SJCRH30 (cell line): ENCODE measurements at regions not wholly inside any gene's neighbourhood (a gene's known extent, or its start where the extent isn't known, plus 50 kb on each side); places are given as distances from the start of the nearest gene placed in this dataset.

Experiments used
- DNase-seq, 2 experiments: peaks; one replicate each; pipeline ENCODE4 v3.0.0-alpha.2; 2015 to 2020
- H3K27ac ChIP-seq: fragments of 250-450 bp; sonication (Bioruptor Pico); 2 replicates; pipeline ENCODE4 v1.5.1; 2020; ENCODE audit warnings: mild to moderate bottlenecking, moderate library complexity
- H3K27me3 ChIP-seq: fragments of 250-450 bp; sonication (Bioruptor Pico); 2 replicates; pipeline ENCODE4 v1.5.1; 2020; ENCODE audit warnings: mild to moderate bottlenecking, moderate library complexity
- H3K36me3 ChIP-seq: fragments of 250-450 bp; sonication (Bioruptor Pico); 2 replicates; pipeline ENCODE4 v1.5.1; 2020; ENCODE audit warnings: mild to moderate bottlenecking, moderate library complexity
- H3K4me1 ChIP-seq: fragments of 250-450 bp; sonication (Bioruptor Pico); 2 replicates; pipeline ENCODE4 v1.5.1; 2020; ENCODE audit warnings: mild to moderate bottlenecking, moderate library complexity
- H3K4me3 ChIP-seq: fragments of 250-450 bp; sonication (Bioruptor Pico); 2 replicates; pipeline ENCODE4 v1.5.1; 2020; ENCODE audit warnings: mild to moderate bottlenecking, moderate library complexity
- H3K9me3 ChIP-seq: fragments of 250-450 bp; sonication (Bioruptor Pico); replicated peaks from 2 replicates; pipeline ENCODE4 v1.5.1; 2020; ENCODE audit warnings: mild to moderate bottlenecking, moderate library complexity

DNA sequence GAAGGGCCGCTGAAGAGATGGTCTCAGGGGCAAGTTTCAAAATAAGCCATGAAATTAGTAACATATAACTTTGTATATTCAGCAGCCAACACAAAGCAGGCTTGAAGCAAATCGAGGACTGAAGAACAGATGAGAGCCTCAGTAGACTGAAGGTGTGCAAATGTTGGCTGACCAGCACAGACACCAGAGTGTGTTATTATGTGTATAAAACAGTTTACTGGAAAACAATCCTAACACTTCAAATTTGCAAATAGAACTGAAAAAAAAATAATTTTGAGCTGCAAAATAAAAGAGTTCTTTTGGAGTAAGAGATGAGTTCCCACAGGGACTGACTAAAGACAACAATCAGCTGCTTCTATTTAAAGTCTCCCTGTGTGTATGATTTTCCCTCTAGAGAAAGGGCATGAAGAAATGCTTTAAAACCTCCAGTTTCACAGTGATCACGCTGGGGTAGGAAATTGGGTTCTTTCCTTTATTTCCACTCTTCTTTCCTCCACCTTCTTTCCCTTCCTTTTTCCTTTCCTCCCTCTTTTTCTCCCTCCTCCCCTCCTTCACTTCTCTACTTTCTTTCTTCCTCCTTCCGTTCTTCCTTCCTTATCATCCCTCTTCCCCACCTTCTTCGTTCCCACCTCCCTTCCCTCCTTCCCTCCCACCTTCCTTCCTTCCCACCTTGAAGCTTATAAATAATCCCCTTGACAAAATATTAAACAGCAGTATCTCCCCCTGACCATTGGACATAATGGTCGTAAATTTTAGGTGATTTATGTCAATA is 383.9 kb upstream of the DCN start:
- Histone ChIP-seq H3K4me1 (peaks cover 10% of the 10 kb centered on the region; the same call in 1 of the 2 replicates), H3K36me3 (no peaks in the 10 kb centered on the region), H3K27ac (no peak overlapping the region), H3K4me3 (no peak overlapping the region), H3K9me3 (no peaks in the 10 kb centered on the region), H3K27me3 (no peaks in the 10 kb centered on the region)
- no peak for DNase-seq

DNA sequence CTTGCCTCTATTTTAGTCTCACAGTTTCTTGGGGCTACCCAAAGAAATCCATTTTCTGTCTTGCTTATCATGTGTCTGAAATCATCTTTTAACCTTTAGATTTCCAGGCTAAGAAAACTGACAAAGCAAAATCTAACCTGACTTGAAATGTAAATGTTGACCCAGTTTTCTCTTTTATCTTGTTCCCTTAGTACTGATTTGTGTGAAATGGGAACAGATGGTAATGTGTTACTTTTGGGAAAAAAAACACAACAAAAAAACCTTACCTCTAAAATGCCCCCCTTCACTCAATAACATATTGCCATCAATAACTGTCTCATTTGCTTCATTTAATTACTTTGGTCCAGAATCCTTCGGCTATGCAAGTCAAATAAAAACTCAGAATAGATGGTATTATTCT is 383.2 kb upstream of the DCN start:
- no peak for DNase-seq
- H3K4me1 ChIP-seq, result peaks cover 10% of the 10 kb centered on the region; the same call in 1 of the 2 replicates
- H3K9me3 ChIP-seq, result no peaks in the 10 kb centered on the region
- H3K4me3 ChIP-seq, result no peak overlapping the region
- peak overlapping the region; percentile 16; the same call in 1 of the 2 replicates for H3K27ac ChIP-seq
- no peaks in the 10 kb centered on the region for H3K27me3 ChIP-seq
- no peaks in the 10 kb centered on the region for H3K36me3 ChIP-seq

DNA sequence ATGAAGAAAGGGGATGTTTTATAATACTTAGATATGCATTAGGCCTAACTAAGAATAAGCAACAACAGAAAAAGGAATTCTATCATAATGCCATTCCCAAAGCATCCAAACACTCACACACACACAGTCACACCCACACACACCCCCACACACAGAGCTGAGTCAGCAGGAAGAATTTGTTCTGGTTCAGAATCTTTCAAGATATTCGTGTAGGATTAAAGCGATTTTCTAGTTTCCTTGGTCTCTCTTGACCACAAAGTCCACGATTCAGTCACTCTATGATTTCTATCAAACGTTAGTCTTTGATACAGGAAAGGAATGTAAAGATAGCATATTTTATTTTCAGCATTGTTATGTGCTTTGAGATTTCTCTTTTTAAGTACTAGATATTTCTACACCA is 382.6 kb upstream of the DCN start:
- DNase-seq, result peak; percentile 25 to 37
- Histone ChIP-seq H3K4me3 (no peak overlapping the region), H3K4me1 (peaks cover 10% of the 10 kb centered on the region; the same call in 1 of the 2 replicates), H3K9me3 (no peaks in the 10 kb centered on the region), H3K27me3 (no peaks in the 10 kb centered on the region), H3K27ac (peak overlapping the region; percentile 16; the same call in 1 of the 2 replicates), H3K36me3 (no peaks in the 10 kb centered on the region)

DNA sequence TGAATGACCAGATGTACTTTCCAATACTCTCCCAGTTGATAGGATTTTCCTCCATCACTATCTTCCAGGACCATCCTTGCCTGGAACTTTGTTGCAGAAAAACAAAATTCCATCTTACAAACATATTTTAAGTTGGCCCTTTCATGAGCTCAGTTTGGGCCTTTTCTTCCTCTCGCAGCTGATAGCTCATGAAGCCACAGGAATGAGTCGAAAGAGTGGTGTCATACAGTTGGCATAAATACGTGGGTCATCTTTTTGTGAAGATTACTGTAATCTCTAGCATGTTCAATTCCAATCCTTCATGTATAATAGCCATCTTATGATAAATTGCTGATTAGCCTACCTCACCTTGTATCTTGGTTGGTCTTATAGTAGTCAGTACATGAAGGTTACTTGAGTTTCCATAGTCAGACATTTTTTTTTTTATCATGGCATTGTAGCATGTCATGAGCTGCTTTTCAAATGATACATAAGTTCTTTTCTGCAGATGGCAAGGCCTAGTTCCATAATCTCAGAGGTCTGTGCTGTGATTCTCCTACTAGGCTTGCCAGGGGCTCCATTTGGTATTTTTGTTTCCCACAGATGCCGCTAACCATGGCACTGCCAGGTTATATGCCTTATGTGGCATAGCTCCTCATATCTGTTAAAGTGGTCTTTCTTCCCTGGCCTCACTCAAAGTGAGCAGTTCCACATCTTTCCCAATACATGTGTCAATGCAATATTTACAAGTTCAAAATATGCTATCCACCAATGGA is 380.6 kb upstream of the DCN start:
- H3K9me3 ChIP-seq, result no peaks in the 10 kb centered on the region
- H3K27me3 ChIP-seq, result no peaks in the 10 kb centered on the region
- no peaks in the 10 kb centered on the region for H3K36me3 ChIP-seq
- H3K4me3 ChIP-seq, result no peak overlapping the region
- H3K4me1 ChIP-seq, result peaks cover 10% of the 10 kb centered on the region; the same call in 1 of the 2 replicates
- no peak overlapping the region for H3K27ac ChIP-seq
- DNase-seq, result no peak

DNA sequence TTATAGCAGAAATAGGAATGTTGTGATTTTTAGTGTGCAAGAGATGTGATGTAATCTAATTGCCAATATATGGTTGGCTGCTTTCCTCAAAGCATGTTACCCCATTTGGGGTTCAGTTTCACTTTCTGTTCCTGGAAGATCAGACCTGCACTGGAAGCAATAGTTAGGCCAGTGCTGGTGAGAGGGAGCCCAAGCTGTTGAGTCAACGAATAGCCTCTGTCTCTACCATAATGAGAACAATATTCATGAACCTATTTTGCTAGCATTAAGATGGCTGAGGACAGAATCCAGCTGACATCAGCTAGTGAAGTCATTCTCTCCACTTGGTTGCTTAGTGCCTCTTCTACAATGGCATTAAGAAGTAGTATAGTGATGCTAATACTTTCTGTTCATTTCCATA is 379.9 kb upstream of the DCN start:
- Histone ChIP-seq H3K9me3 (no peaks in the 10 kb centered on the region), H3K4me3 (no peak overlapping the region), H3K4me1 (peaks cover 10% of the 10 kb centered on the region; the same call in 1 of the 2 replicates), H3K36me3 (no peaks in the 10 kb centered on the region), H3K27me3 (no peaks in the 10 kb centered on the region), H3K27ac (no peak overlapping the region)
- DNase-seq, result no peak

DNA sequence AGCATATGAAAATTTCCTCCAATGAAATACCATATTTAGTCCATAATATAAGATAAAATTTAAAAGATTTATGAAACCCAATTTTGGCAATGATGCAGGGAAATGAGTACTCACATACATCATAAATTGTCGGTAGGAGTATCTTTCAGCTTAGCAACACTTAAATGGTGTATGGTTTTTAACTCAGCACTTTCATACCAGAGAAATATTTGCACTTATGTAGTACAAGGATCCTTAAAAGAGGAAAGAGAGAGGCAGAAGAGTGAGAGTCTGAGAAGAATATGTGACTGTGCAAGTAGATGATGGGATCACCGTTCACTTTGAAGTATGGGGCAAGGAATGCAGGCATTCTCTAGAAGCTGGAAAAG is 379.3 kb upstream of the DCN start:
- no peaks in the 10 kb centered on the region for H3K9me3 ChIP-seq
- H3K36me3 ChIP-seq, result no peaks in the 10 kb centered on the region
- no peak for DNase-seq
- no peak overlapping the region for H3K4me3 ChIP-seq
- no peak overlapping the region for H3K27ac ChIP-seq
- H3K27me3 ChIP-seq, result no peaks in the 10 kb centered on the region
- H3K4me1 ChIP-seq, result peaks cover 10% of the 10 kb centered on the region; the same call in 1 of the 2 replicates

DNA sequence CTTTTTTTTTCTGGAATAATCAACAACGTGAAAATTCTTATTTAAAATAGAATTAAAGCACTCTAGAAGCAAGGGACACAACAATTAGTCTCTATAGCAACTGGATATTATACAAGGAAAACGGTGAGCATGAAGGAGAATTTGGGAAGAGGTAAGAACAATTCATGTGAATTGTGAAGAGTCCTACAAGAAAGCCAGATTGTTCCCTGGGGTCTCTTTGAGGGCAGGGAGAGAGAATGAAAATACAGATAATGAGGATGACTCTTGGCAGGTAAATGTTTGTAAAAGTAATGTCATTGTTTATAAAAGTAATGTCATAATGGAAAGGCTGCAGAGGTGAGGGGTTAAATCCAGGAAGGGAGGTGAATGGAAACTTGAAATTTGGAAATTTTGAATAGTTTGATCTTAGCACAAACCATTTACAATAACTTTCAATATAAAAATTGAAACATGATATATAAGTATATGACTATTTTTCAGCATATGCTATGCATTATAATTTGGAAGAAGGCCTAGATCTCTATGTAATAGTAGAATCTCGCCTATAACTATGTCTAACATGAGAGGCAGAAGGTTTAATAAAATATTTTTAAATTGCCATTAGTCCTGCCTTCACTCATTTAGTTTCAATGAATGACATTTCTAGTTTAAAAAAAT is 378.8 kb upstream of the DCN start:
- Histone ChIP-seq H3K27ac (no peak overlapping the region), H3K4me3 (no peak overlapping the region), H3K9me3 (no peaks in the 10 kb centered on the region), H3K27me3 (no peaks in the 10 kb centered on the region), H3K4me1 (peaks cover 10% of the 10 kb centered on the region; the same call in 1 of the 2 replicates), H3K36me3 (no peaks in the 10 kb centered on the region)
- no peak for DNase-seq

DNA sequence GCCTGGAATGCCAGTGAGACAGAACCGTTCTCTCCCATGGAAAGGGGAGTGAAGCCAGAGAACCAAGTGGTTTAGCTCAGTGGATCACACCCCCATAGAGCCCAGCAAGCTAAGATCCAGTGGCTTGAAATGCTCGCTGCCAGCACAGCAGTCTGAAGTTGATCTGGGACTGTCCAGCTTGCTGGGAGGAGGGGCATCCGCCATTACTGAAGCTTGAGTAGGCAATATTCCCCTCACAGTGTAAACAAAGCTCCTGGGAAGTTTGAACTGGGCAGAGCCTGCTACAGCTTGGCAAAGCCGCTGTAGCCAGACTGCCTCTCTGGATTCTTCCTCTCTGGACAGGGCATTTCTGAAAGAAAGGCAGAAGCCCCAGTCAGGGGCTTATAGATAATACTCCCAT is 374.3 kb upstream of the DCN start:
- H3K4me1 ChIP-seq, result no peaks in the 10 kb centered on the region
- DNase-seq, result no peak
- no peaks in the 10 kb centered on the region for H3K36me3 ChIP-seq
- H3K9me3 ChIP-seq, result no peaks in the 10 kb centered on the region
- no peaks in the 10 kb centered on the region for H3K27me3 ChIP-seq
- H3K4me3 ChIP-seq, result no peak overlapping the region
- H3K27ac ChIP-seq, result no peak overlapping the region

DNA sequence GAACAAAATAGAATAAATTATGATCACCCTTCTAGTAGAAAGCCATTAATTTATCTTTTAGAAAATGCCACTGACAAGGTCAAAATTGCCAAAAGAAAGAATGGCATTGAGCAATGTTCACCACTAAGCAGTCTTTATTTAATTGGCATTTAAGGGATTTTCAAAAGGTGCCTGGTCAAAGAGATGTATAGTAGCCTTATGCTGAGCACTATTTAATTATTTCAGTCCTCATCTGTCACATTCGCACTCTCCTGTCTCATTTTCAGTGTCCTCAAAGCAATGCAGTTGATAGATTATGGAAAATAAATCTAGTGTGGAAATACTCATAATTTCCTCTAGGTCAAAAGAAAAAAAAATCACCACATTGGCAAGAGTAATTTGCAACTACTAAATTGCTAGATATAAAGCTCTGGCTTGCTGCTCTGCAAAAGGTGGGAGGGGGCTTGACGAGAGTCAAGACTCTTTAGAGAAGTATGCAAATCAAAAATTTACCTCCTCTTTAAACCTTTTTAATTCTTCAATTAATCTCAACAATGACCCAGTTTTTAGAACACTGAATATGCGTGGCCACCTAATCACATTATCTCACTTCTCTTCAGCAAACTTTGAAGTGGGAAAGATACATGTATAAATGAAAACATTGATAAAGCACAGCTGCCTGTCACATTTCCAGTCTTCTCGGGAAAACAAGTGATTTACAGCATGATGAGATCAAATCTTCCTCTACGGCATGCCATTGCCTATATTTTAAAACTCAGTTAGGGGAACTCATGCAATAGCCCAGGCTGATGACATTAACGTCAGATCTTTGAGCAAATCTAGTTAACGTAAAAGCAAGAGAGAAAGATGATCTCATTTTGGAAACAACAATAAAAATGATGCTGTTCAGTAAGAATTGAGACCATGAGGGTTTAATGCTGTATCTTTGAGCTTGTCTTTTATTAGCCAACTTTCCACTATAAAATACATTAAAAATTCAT is 373.1 kb upstream of the DCN start:
- H3K27ac ChIP-seq, result no peak overlapping the region

DNA sequence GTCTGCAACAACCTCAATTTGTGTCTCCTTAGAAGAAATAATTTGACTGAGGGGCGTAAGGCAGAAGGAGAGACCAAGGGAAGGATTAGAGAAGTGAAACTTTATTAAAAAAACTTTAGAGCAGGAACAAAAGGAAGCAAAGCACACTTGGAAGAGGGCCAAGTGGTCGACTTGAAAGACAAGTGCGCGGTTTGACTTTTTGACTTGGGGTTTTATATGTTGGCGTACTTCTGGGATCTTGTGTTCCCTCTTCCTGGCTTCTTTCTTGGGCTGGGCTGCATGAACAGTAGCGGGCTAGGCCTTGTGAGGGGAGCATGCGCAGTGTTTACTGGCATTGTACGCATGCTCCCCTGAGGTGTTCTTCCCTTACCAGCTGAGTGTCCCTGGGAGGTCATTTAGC is 369.3 kb upstream of the DCN start:
- Histone ChIP-seq H3K4me3 (no peak overlapping the region), H3K9me3 (no peaks in the 10 kb centered on the region), H3K36me3 (no peaks in the 10 kb centered on the region), H3K4me1 (no peaks in the 10 kb centered on the region), H3K27ac (no peak overlapping the region), H3K27me3 (no peaks in the 10 kb centered on the region)
- DNase-seq, result no peak

More for the DNA sequence above, 373.1 kb upstream of the DCN start:
- Histone ChIP-seq H3K9me3 (no peaks in the 10 kb centered on the region), H3K36me3 (no peaks in the 10 kb centered on the region), H3K4me1 (no peaks in the 10 kb centered on the region), H3K4me3 (no peak overlapping the region), H3K27me3 (no peaks in the 10 kb centered on the region)
- no peak for DNase-seq

DNA sequence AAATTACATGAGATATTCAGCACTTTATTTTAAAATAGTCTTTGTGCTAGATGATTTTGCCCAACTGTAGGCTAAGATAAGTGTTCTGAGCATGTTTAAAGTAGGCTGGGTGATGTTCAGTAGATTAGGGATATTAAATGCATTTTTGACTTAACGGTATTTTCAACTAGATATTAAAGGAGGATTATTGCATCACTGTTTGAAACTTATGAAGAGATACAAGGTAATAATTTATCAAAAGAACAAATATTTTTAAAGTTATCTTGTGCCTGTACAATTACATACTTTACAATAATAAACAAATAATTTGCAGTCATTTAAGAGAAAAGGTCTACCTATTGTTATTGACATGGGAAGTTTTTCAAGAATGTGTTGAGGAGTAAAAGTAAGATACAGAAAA is 368.6 kb upstream of the DCN start:
- Histone ChIP-seq H3K36me3 (no peaks in the 10 kb centered on the region), H3K4me3 (no peak overlapping the region), H3K27me3 (no peaks in the 10 kb centered on the region), H3K4me1 (no peaks in the 10 kb centered on the region), H3K9me3 (no peaks in the 10 kb centered on the region), H3K27ac (no peak overlapping the region)
- DNase-seq, result no peak

DNA sequence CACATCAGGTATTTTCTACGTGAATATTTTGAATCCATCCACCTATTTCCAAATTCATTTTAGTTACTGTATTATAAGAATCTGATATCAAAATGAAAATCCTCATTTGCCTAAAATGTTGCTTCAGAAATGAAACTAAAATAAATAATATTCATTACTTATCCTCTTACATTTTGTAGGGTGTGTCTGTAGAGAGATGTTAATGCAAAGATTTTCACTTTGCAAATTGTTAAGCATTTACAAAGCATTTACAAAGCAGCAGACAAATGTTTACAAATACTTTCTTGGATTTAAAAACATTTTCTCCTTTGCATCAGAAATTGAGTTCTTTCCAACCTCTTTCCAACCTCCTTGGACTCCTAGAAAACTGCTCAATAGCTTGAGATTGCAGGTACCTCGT is 360.0 kb upstream of the DCN start:
- Histone ChIP-seq H3K4me1 (no peaks in the 10 kb centered on the region), H3K27ac (no peak overlapping the region), H3K27me3 (no peaks in the 10 kb centered on the region), H3K4me3 (no peak overlapping the region), H3K9me3 (no peaks in the 10 kb centered on the region), H3K36me3 (no peaks in the 10 kb centered on the region)
- DNase-seq, result no peak

DNA sequence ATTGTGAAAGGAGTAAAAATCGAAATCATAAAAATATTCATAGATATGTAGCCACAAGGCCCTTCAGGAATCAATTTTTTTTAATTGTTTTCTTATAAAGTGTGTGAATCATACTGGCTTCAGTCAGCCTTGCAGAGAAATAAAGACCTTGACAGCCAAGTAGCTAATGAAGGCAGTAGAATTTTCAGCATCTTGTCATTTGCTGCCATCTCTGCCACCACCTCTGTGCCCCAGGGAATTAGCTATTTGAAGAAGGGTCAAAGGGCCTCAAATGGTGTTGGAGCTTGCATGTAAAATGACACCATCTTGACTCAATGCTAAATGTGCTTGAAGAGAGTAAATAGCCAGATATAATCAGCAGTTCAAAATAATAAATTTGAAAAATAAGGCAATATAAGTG is 359.4 kb upstream of the DCN start:
- H3K4me1 ChIP-seq, result no peaks in the 10 kb centered on the region
- DNase-seq, result no peak
- no peaks in the 10 kb centered on the region for H3K27me3 ChIP-seq
- H3K27ac ChIP-seq, result no peak overlapping the region
- no peaks in the 10 kb centered on the region for H3K9me3 ChIP-seq
- H3K36me3 ChIP-seq, result no peaks in the 10 kb centered on the region
- no peak overlapping the region for H3K4me3 ChIP-seq

DNA sequence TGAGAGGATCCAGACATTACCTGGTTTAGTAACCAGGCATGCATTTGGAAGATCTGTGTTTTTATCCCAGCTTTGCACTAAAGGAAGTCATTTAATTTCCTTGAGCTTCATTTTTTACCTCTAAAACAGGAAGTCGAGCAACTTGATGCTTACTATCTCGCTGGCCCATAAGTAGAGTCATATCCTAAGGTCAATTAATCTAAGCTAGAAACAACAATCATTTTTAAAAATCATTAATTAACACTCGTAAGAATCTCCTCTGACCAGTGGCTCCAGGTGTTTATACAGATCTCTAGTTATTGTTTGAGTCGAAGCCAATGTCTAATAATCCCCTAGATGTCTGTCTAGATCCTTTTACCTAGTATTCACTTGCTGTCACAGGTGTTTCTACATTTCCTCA is 355.8 kb upstream of the DCN start:
- Histone ChIP-seq H3K4me3 (no peak overlapping the region), H3K4me1 (no peaks in the 10 kb centered on the region), H3K27me3 (no peaks in the 10 kb centered on the region), H3K36me3 (no peaks in the 10 kb centered on the region), H3K27ac (no peak overlapping the region), H3K9me3 (no peaks in the 10 kb centered on the region)
- no peak for DNase-seq
